Naive thymus-derived CD4-positive, alpha-beta T cell (primary cell): ENCODE measurements at regions not wholly inside any gene's neighbourhood (a gene's known extent, or its start where the extent isn't known, plus 50 kb on each side); places are given as distances from the start of the nearest gene placed in this dataset.

Source experiments
- ATAC-seq: fragments of 150-1000 bp; cut with Tn5 transposase; 2 replicates; pipeline ENCODE4 v1.10.0; 2021; ENCODE audit warnings: mild to moderate bottlenecking, moderate library complexity
- CTCF ChIA-PET: fragments of 350-600 bp; sonication (Branson Sonifier 250); formaldehyde crosslinking; loops from one replicate; lab custom pipeline; 2021; ENCODE audit warnings: antibody characterized with exemption; lab: Charles Lee
- POLR2A ChIA-PET: fragments of 350-600 bp; sonication (Branson Sonifier 250); formaldehyde crosslinking; loops from one replicate; lab custom pipeline; 2021; ENCODE audit warnings: antibody characterized with exemption, inconsistent platforms; lab: Charles Lee
- DNase-seq, 9 donors: peaks; one replicate each; pipeline versions ENCODE4 v3.0.0 to v3.0.0-alpha.2; 2020 to 2022; ENCODE audit warnings: mixed read lengths in 1 of 9
- H3K27ac ChIP-seq: one replicate; pipeline ENCODE4 v1.7.0; 2013; ENCODE audit warnings: mild to moderate bottlenecking, low read depth, low read length, moderate library complexity
- H3K27me3 ChIP-seq, 2 donors: one replicate each; pipeline ENCODE4 v1.7.0; 2013; ENCODE audit warnings: low read length in 2 of 2, mild to moderate bottlenecking in 2 of 2, moderate library complexity in 2 of 2; ENCODE audit not compliant: control insufficient read depth in 2 of 2, insufficient read depth in 2 of 2
- H3K36me3 ChIP-seq, 3 experiments: 1 replicate in 2 of 3; 2 replicates in 1 of 3; pipeline ENCODE4 v1.7.0; 2013; ENCODE audit warnings: low read length in 3 of 3, mild to moderate bottlenecking in 3 of 3, moderate library complexity in 1 of 3; ENCODE audit not compliant: insufficient read depth in 3 of 3, control insufficient read depth in 2 of 3
- H3K4me1 ChIP-seq, 2 donors: one replicate each; pipeline ENCODE4 v1.7.0; 2013; ENCODE audit warnings: low read length in 2 of 2, mild to moderate bottlenecking in 2 of 2, moderate library complexity in 1 of 2; ENCODE audit not compliant: control insufficient read depth in 2 of 2, insufficient read depth in 2 of 2
- H3K4me3 ChIP-seq: 2 replicates; pipeline ENCODE4 v1.7.0; 2013; ENCODE audit warnings: mild to moderate bottlenecking, low read length
- H3K9me3 ChIP-seq, 3 experiments: 1 replicate in 2 of 3; 2 replicates in 1 of 3; pipeline ENCODE4 v1.7.0; 2013; ENCODE audit warnings: low read length in 3 of 3; ENCODE audit not compliant: control insufficient read depth in 2 of 3
- H3K27ac Mint-ChIP-seq, 9 donors: one replicate each; pipeline ENCODE4 v1.8.0; 2020 to 2022; ENCODE audit warnings: mixed read lengths in 9 of 9, mild to moderate bottlenecking in 8 of 9, moderate library complexity in 5 of 9, inconsistent platforms in 2 of 9
- H3K27me3 Mint-ChIP-seq, 5 donors: one replicate each; pipeline ENCODE4 v1.8.0; 2021 to 2022; ENCODE audit warnings: mixed read lengths in 5 of 5, mild to moderate bottlenecking in 1 of 5
- H3K36me3 Mint-ChIP-seq, 5 donors: one replicate each; pipeline ENCODE4 v1.8.0; 2020 to 2022; ENCODE audit warnings: mixed read lengths in 5 of 5, mild to moderate bottlenecking in 3 of 5, inconsistent platforms in 1 of 5
- H3K4me1 Mint-ChIP-seq, 7 donors: one replicate each; pipeline ENCODE4 v1.8.0; 2020 to 2022; ENCODE audit warnings: mixed read lengths in 7 of 7, mild to moderate bottlenecking in 3 of 7, inconsistent platforms in 1 of 7
- H3K4me3 Mint-ChIP-seq, 10 donors: one replicate each; pipeline ENCODE4 v1.8.0; 2020 to 2022; ENCODE audit warnings: mild to moderate bottlenecking in 10 of 10, mixed read lengths in 10 of 10, moderate library complexity in 6 of 10, inconsistent platforms in 2 of 10
- H3K9me3 Mint-ChIP-seq, 11 donors: one replicate each; pipeline ENCODE4 v1.8.0; 2020 to 2022; ENCODE audit warnings: mixed read lengths in 11 of 11, mild to moderate bottlenecking in 4 of 11, inconsistent platforms in 1 of 11, moderate library complexity in 1 of 11
- intact Hi-C, 2 donors: fragments of 100-400 bp; cut with micrococcal nuclease; formaldehyde crosslinking; loops; one replicate each; pipeline ENCODE4 v1.15.1; 2023

DNA sequence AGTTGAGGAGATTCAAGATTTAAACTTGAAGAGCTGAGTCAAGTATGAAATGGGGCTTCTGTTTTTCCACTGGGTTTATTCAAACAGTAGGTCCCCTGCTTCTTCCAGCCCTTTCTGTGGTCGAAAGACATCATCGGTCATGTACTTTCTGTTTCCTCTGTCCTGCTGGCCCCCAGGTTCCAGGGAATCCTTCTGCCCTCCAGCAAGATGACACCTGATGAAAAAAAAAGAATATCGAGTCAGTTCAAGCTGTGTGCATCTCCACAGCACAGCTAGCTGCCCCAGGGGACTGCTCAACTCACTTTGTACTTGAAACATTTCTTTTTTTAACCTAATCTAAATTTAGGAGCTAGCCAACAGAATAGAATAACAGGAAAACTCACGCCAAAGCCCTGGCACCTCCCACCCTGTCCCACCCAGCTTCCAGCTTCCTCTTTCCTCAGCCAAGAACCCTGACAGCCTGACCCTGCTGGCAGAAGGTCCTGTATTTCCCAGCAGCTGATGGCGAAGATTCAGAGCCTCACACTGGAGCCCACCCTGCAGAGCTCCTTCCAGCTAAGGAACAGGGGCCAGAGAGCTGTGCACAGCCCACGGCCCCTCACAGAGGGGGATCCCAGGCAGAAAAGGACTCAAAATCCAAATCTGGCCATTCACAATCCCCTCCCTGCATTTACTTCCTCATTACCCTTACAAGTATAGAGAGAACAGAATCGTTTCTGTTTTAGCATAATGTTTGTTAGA lies 176.5 kb downstream of the PSMG1 start:
- no peaks in the 10 kb centered on the region for H3K9me3 ChIP-seq
- H3K4me3 ChIP-seq = no peak overlapping the region
- intact Hi-C loops = loop anchor here in 1 of 2 donors (10.0 kb wide), 1 partner anchor 272 kb away; no protein-coding TSS in a partner anchor
- peaks cover 0 to 11% (median 7%) of the 10 kb centered on the region in 5 donors for H3K27me3 Mint-ChIP-seq
- H3K4me1 Mint-ChIP-seq = peaks cover 7 to 38% (median 22%) of the 10 kb centered on the region in 7 donors
- no peak overlapping the region for H3K27ac ChIP-seq
- H3K36me3 ChIP-seq = no peaks in the 10 kb centered on the region
- H3K9me3 Mint-ChIP-seq = peaks cover 0 to 3% (median 0%) of the 10 kb centered on the region in 11 donors
- H3K4me3 Mint-ChIP-seq = no peak overlapping the region
- no peaks in the 10 kb centered on the region for H3K27me3 ChIP-seq
- no peak for DNase-seq
- POLR2A ChIA-PET = no interaction called here
- no peak for ATAC-seq
- no peak overlapping the region for H3K27ac Mint-ChIP-seq
- no peaks in the 10 kb centered on the region for H3K4me1 ChIP-seq
- peaks cover 0 to 5% (median 0%) of the 10 kb centered on the region in 5 donors for H3K36me3 Mint-ChIP-seq
- CTCF ChIA-PET = no interaction called here

DNA sequence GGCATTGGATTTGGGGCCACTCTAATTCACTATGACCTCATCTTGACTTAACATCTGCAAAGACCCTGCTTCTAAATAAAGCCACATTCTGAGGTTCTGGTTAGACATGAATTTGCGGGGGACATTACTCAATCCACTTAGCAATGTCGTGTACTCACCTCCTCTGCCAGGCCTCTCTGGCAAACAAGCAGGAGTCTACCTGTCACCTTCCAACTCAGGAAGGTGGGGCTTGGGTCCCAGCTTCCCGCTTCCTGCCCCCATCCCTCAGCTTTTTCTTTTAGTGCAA lies 177.8 kb downstream of the PSMG1 start:
- Mint-ChIP-seq H3K4me1 (peaks cover 7 to 43% (median 22%) of the 10 kb centered on the region in 7 donors), H3K27ac (peak overlapping the region in 2 of 9 donors; percentile 33 to 82), H3K27me3 (peaks cover 0 to 5% (median 4%) of the 10 kb centered on the region in 5 donors), H3K36me3 (peaks cover 0 to 1% (median 0%) of the 10 kb centered on the region in 5 donors), H3K9me3 (no peaks in the 10 kb centered on the region), H3K4me3 (peak overlapping the region in 3 of 10 donors; percentile 12 to 59 (median 51))
- H3K4me1 ChIP-seq = no peaks in the 10 kb centered on the region
- no peaks in the 10 kb centered on the region for H3K36me3 ChIP-seq
- DNase-seq (no peak), ATAC-seq (no peak)
- no peak overlapping the region for H3K4me3 ChIP-seq
- POLR2A ChIA-PET = no interaction called here
- intact Hi-C loops = loop anchor here (2.0 to 10.0 kb wide), 2 partner anchors 21 to 271 kb away; no protein-coding TSS in a partner anchor
- H3K9me3 ChIP-seq = no peaks in the 10 kb centered on the region
- no peak overlapping the region for H3K27ac ChIP-seq
- CTCF ChIA-PET = no interaction called here
- no peaks in the 10 kb centered on the region for H3K27me3 ChIP-seq

DNA sequence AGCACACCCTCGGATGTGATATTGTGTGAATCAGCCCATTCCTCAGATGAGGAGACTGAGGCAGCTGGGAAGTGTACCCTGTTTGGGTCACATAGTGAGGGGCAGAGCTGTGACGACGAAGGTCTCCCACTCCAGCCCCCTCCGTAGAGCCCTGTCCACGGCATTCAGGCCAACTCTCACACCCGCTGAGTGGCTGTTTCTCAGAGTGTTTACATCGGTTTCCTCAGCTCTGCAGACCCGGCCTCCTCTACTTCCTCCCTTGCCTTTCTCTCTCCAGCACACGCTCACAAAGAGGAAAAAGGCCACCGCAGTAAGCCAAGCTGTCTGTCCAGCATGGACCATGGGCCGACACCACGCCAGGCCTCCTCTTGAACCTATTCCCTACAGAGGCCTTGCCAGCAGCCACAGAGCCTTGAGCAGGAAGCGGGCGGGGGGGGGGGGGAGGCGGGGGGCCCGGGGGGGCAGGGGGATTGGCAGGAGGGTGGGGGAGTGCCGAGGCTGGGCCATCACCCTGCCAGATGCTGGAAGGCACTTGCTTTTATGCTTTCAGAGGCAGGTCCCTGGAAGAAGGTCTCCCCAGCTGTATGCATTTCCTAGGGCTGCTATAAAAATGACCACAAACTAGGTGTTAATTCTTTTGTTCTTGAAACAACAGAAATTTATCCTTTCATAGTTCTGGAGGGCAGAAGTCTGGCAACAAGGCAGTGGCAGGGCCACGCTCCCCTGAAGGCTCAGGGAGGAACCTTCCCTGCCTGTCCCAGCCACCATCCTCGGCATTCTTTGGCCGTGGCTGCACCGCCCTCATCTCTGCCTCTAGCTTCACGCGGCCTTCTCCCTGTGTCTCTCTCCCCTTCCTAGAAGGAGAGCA lies 178.4 kb downstream of the PSMG1 start:
- intact Hi-C loops = loop anchor here (1.0 to 10.0 kb wide), 3 partner anchors 20 to 270 kb away; partner anchors contain the start of gene ETS2 (in 1 of the 2)
- Histone ChIP-seq H3K27ac (no peak overlapping the region), H3K27me3 (no peaks in the 10 kb centered on the region), H3K4me1 (no peaks in the 10 kb centered on the region), H3K36me3 (no peaks in the 10 kb centered on the region), H3K9me3 (no peaks in the 10 kb centered on the region), H3K4me3 (no peak overlapping the region)
- Mint-ChIP-seq H3K27me3 (peaks cover 0 to 5% (median 4%) of the 10 kb centered on the region in 5 donors), H3K27ac (peak overlapping the region in 5 of 9 donors; percentile 48 to 96 (median 85)), H3K9me3 (no peaks in the 10 kb centered on the region), H3K4me1 (peaks cover 7 to 49% (median 22%) of the 10 kb centered on the region in 7 donors), H3K36me3 (peaks cover 0 to 1% (median 0%) of the 10 kb centered on the region in 5 donors), H3K4me3 (peak overlapping the region in 8 of 10 donors; percentile 52 to 81 (median 64))
- ATAC-seq = peak; percentile 53
- ChIA-PET POLR2A (no interaction called here), CTCF (no interaction called here)
- peak in 4 of 9 donors; percentile 5 to 23 (median 18) for DNase-seq

DNA sequence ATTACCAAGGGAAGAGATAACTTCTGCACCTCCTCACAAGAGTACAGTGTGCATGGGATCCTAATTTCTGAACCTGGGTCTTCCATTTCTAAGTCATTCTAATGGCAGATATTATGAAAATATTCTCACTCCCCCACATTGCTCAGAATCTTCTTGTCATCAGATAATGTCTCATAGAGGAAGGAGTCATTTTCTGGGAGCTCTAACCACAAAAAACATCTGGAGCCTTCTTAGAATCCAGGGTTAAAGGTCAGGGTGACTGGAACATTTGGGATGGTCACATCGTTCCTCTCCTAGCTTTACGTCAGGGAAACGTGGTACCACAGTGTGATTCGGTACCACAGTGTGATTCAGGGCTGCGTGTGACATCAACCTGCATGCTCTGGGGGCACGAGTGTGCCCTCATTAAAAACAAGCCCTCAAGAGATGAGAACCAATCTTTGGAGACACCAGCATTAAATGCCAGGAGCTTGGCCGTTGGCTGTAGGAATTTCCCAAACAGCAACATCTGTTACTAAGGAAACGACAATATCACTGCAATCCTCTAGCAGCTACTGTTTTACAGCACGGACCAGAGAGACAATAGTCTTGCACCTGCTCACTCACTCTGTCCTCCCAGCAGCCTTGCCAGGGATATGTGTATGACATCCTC lies 179.1 kb downstream of the PSMG1 start:
- peaks cover 0 to 7% (median 5%) of the 10 kb centered on the region in 5 donors for H3K27me3 Mint-ChIP-seq
- peak overlapping the region in 4 of 10 donors; percentile 52 to 81 (median 66) for H3K4me3 Mint-ChIP-seq
- H3K4me3 ChIP-seq = no peak overlapping the region
- intact Hi-C loops = loop anchor here (1.0 to 10.0 kb wide), 3 partner anchors 19 to 269 kb away; partner anchors contain the start of gene ETS2 (in 1 of the 2)
- peaks cover 7 to 52% (median 22%) of the 10 kb centered on the region in 7 donors for H3K4me1 Mint-ChIP-seq
- no peak for DNase-seq
- H3K36me3 Mint-ChIP-seq = peaks cover 0 to 1% (median 0%) of the 10 kb centered on the region in 5 donors
- peak; percentile 55 for ATAC-seq
- no peaks in the 10 kb centered on the region for H3K36me3 ChIP-seq
- no peak overlapping the region for H3K27ac ChIP-seq
- H3K27me3 ChIP-seq = no peaks in the 10 kb centered on the region
- H3K9me3 Mint-ChIP-seq = no peaks in the 10 kb centered on the region
- CTCF ChIA-PET = no interaction called here
- H3K4me1 ChIP-seq = no peaks in the 10 kb centered on the region
- H3K27ac Mint-ChIP-seq = peak overlapping the region in 4 of 9 donors; percentile 11 to 93 (median 84)
- POLR2A ChIA-PET = no interaction called here
- no peaks in the 10 kb centered on the region for H3K9me3 ChIP-seq

DNA sequence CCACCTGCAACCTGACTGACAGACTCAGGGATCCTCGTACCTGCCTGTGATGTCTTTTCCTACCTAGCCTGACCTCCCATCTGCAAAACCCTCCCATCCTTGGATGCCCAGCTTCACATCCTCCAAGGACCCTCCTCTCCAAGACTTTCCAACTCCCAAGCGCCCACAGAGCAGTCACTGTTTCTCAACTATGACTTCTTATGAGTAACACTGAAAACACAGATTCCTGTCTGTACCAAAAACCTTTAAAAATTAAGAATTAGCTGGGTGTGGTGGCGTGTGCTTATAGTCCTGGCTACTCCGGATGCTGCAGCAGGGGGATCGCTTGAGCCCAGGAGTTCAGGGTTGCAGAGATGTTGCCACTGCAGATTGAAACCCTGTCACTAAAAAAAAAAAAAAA lies 181.9 kb downstream of the PSMG1 start:
- Histone ChIP-seq H3K4me3 (no peak overlapping the region), H3K27me3 (no peaks in the 10 kb centered on the region), H3K4me1 (no peaks in the 10 kb centered on the region), H3K36me3 (no peaks in the 10 kb centered on the region), H3K9me3 (no peaks in the 10 kb centered on the region), H3K27ac (no peak overlapping the region)
- Mint-ChIP-seq H3K4me3 (no peak overlapping the region), H3K27ac (peak overlapping the region in 1 of 9 donors; percentile 67), H3K4me1 (peaks cover 7 to 56% (median 22%) of the 10 kb centered on the region in 7 donors), H3K9me3 (peaks cover 0 to 2% (median 0%) of the 10 kb centered on the region in 11 donors), H3K36me3 (peaks cover 0 to 1% (median 0%) of the 10 kb centered on the region in 5 donors), H3K27me3 (peaks cover 0 to 18% (median 8%) of the 10 kb centered on the region in 5 donors)
- ChIA-PET POLR2A (no interaction called here), CTCF (no interaction called here)
- intact Hi-C loops = loop anchor here in 1 of 2 donors (10.0 kb wide), 1 partner anchor 267 kb away; no protein-coding TSS in a partner anchor
- DNase-seq (no peak), ATAC-seq (no peak)

DNA sequence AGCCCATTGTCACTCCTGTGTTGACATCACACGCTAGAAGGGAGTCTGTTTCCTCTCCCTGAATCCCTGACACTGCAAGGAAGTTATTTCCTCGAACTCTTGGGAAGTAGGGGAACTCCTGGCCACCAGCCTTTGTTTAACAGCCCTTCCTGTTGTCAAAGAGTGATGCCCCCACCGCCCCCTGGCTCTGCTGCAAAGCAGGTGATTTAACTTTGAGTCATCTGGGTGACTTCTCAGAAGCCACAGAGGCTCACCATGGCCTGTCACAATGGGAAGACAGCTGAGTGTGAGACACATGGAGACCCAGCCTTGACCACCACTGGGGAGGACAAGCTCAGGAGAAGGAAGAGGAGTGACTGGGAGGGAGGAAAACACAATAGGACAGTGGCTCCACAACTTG lies 182.8 kb downstream of the PSMG1 start:
- peak in 1 of 9 donors; percentile 44 for DNase-seq
- Mint-ChIP-seq H3K9me3 (peaks cover 0 to 2% (median 0%) of the 10 kb centered on the region in 11 donors), H3K36me3 (peaks cover 0 to 1% (median 0%) of the 10 kb centered on the region in 5 donors), H3K27me3 (peaks cover 0 to 18% (median 8%) of the 10 kb centered on the region in 5 donors), H3K4me3 (peak overlapping the region in 1 of 10 donors; percentile 59), H3K27ac (peak overlapping the region in 1 of 9 donors; percentile 79), H3K4me1 (peaks cover 5 to 53% (median 22%) of the 10 kb centered on the region in 7 donors)
- Histone ChIP-seq H3K4me3 (no peak overlapping the region), H3K27me3 (no peaks in the 10 kb centered on the region), H3K9me3 (no peaks in the 10 kb centered on the region), H3K27ac (no peak overlapping the region), H3K36me3 (no peaks in the 10 kb centered on the region), H3K4me1 (no peaks in the 10 kb centered on the region)
- intact Hi-C loops = loop anchor here in 1 of 2 donors (10.0 kb wide), 1 partner anchor 266 kb away; no protein-coding TSS in a partner anchor
- peak; percentile 35 for ATAC-seq
- ChIA-PET POLR2A (no interaction called here), CTCF (no interaction called here)
